Ascending aorta (tissue), 2 donors: ENCODE measurements at regions not wholly inside any gene's neighbourhood (a gene's known extent, or its start where the extent isn't known, plus 50 kb on each side); places are given as distances from the start of the nearest gene placed in this dataset.

ENCODE experiments used
- DNase-seq, 2 donors: peaks; one replicate each; pipeline ENCODE4 v3.0.0-alpha.2; 2019; ENCODE audit warnings: low spot score in 2 of 2
- H3K27ac ChIP-seq, 2 donors: fragments of 200-600 bp; sonication (generic); one replicate each; pipeline ENCODE4 v1.5.1; 2016 to 2017; ENCODE audit warnings: mild to moderate bottlenecking in 1 of 2
- H3K27me3 ChIP-seq: fragments of 200-600 bp; sonication (generic); one replicate; pipeline ENCODE4 v1.5.1; 2017
- H3K36me3 ChIP-seq, 2 donors: fragments of 200-600 bp; sonication (generic); one replicate each; pipeline ENCODE4 v1.5.1; 2016
- H3K4me1 ChIP-seq, 2 donors: fragments of 200-600 bp; sonication (generic); one replicate each; pipeline ENCODE4 v1.5.1; 2016 to 2017; ENCODE audit warnings: mild to moderate bottlenecking in 1 of 2
- H3K4me3 ChIP-seq, 2 donors: fragments of 200-600 bp; sonication (generic); one replicate each; pipeline ENCODE4 v1.5.1; 2016 to 2017; ENCODE audit warnings: mild to moderate bottlenecking in 1 of 2
- H3K9me3 ChIP-seq, 2 donors: fragments of 200-600 bp; sonication (generic); one replicate each; pipeline ENCODE4 v1.5.1; 2016
- intact Hi-C: fragments of 100-400 bp; cut with DNase I; formaldehyde crosslinking; loops from one replicate; pipeline ENCODE4 v1.15.1; 2023
- TF ChIP-seq, protein P1 (sequence below), 3 experiments: fragments of 200-600 bp in 2 of 3; fragments of 450-650 bp in 1 of 3; sonication (generic) in 2 of 3; IDR thresholded peaks; one replicate each; pipeline ENCODE4 v1.5.1; 2016 to 2019; ENCODE audit warnings: antibody characterized with exemption in 3 of 3, mild to moderate bottlenecking in 1 of 3, moderate library complexity in 1 of 3

DNA sequence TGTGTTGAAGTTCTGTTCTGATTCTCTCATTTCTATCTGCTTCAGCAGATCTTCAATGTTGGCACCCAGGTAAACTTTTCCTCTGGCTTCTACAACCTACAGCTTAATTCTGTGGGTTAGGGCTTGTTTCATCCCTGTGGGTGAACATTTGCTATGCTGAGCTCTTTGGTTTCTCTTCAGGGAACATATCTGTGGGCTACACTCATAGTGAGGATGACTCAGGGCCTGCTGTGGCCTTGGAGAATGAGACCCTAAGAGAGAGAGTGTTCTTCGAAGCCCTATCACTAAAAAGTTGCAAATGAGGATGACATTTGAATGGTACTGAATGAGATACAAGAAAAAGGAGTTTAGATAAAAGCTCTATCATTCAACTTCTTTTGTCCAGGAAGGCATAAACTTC, 346.2 kb upstream of the CBLB start:
- intact Hi-C loops, result no loop called here
- Histone ChIP-seq H3K27ac (no peak overlapping the region), H3K9me3 (peaks cover 0 to 6% of the 10 kb centered on the region in 2 donors), H3K27me3 (no peaks in the 10 kb centered on the region), H3K4me3 (no peak overlapping the region), H3K36me3 (no peaks in the 10 kb centered on the region), H3K4me1 (no peaks in the 10 kb centered on the region)
- DNase-seq, result no peak
- TF ChIP-seq, protein P1, sequence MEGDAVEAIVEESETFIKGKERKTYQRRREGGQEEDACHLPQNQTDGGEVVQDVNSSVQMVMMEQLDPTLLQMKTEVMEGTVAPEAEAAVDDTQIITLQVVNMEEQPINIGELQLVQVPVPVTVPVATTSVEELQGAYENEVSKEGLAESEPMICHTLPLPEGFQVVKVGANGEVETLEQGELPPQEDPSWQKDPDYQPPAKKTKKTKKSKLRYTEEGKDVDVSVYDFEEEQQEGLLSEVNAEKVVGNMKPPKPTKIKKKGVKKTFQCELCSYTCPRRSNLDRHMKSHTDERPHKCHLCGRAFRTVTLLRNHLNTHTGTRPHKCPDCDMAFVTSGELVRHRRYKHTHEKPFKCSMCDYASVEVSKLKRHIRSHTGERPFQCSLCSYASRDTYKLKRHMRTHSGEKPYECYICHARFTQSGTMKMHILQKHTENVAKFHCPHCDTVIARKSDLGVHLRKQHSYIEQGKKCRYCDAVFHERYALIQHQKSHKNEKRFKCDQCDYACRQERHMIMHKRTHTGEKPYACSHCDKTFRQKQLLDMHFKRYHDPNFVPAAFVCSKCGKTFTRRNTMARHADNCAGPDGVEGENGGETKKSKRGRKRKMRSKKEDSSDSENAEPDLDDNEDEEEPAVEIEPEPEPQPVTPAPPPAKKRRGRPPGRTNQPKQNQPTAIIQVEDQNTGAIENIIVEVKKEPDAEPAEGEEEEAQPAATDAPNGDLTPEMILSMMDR (IDR thresholded peaks at IDR 0.05), result no peak

DNA sequence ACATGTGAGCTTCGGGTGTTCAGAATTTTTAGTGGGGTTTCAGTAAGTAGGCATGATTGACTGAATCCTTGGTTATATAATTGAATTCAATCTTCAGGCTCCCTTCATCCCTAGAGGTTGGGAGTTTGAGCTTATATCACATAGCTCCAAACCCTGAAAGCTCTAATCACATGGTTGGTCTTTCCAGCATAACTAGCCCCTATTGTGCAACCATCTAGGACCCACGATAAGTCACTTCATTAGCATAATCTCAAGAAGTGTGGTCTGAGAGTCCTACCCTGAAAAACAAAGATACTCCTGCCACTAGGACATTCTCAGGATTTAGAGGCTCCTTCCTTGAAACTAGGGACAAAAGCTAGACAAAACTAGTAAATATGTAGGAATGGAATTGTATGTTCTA, 348.9 kb upstream of the CBLB start:
- no peaks in the 10 kb centered on the region for H3K4me1 ChIP-seq
- intact Hi-C loops, result no loop called here

DNA sequence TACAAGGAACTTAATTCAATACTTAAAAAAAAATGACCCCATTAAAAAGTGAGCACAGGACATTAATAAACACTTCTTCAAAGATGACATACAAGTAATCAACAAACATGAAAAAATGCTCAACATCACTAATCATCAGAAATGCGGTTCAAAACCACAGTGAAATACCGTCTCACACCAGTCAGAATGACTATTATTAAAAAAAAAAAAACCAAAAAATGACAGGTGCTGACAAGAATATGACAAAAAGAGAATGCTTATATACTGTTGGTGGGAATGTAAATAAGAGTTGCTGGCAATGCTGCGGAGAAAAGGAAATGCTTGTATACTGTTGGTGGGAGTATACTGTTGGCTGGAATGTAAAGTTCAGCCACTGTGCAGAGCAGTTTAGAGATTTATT, 358.3 kb upstream of the CBLB start:
- Histone ChIP-seq H3K36me3 (no peaks in the 10 kb centered on the region), H3K4me3 (no peak overlapping the region), H3K9me3 (no peaks in the 10 kb centered on the region), H3K4me1 (no peaks in the 10 kb centered on the region), H3K27ac (no peak overlapping the region), H3K27me3 (no peaks in the 10 kb centered on the region)
- DNase-seq, result no peak
- intact Hi-C loops, result no loop called here
- TF ChIP-seq, protein P1 (IDR thresholded peaks at IDR 0.05), result no peak

More for the DNA sequence above, 348.9 kb upstream of the CBLB start:
- peaks cover 0 to 6% of the 10 kb centered on the region in 2 donors for H3K9me3 ChIP-seq
- H3K4me3 ChIP-seq, result no peak overlapping the region
- H3K36me3 ChIP-seq, result no peaks in the 10 kb centered on the region
- DNase-seq, result no peak
- H3K27ac ChIP-seq, result no peak overlapping the region
- TF ChIP-seq, protein P1 (IDR thresholded peaks at IDR 0.05), result no peak
- H3K27me3 ChIP-seq, result no peaks in the 10 kb centered on the region

DNA sequence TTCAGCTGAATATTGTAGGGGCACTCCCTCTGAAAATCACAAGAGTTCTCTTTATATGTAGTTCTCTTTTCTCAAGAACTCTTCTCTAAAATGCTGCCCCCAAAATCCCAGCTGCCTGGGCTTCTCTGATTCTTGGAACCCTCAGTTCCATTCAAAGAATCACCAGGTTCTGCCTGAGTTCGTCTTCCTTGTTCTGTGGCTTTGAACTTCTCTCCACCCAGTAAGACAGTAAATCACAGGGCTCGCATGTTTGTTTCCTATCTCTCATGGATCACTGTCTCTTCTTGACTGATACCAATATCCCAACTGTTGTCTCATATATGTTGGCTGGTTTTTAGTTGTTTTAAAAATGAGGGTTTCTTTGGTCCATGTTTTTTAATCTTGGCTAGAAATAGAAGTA, 359.5 kb upstream of the CBLB start:
- no peak for DNase-seq
- Histone ChIP-seq H3K27me3 (no peaks in the 10 kb centered on the region), H3K4me1 (no peaks in the 10 kb centered on the region), H3K9me3 (no peaks in the 10 kb centered on the region), H3K36me3 (no peaks in the 10 kb centered on the region), H3K4me3 (no peak overlapping the region), H3K27ac (no peak overlapping the region)
- TF ChIP-seq, protein P1 (IDR thresholded peaks at IDR 0.05), result no peak
- intact Hi-C loops, result no loop called here

DNA sequence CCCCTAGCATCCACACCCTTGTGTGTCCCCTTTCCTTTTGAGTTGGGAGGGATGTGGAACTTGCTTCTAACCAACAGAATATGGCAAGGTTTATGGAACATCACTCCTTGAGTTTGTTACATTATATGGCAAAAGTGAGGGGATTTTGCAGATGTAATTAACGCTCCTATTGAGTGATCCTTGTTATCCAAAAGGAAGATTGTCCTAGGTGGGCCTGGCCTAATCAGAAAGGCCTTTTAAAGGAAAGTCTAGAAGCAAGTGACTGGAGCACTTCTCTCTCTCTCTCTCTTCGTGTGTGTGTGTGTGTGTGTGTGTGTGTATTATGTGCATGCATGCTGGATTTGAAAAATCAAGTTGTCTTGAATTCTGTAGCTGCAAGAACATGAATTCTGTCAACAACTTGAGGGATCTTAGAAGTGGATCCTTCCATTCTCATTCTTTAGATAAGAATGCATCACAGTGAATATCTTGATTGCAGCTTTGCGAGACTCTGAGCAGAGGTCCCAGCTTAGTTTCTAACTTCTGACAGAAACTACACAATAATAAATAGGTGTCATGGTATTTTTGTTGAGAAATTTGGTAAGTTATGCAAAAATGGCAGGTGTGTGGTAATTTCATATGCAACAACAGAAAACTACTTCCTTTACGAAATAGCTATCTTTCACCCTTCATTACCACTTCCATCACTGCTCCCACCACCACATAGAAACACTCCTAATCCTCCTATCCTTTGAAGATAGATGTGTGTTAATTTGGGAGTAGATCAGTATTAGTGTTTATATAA, 360.9 kb upstream of the CBLB start:
- no peaks in the 10 kb centered on the region for H3K9me3 ChIP-seq
- TF ChIP-seq, protein P1 (IDR thresholded peaks at IDR 0.05), result no peak
- H3K27ac ChIP-seq, result no peak overlapping the region
- no peak overlapping the region for H3K4me3 ChIP-seq
- H3K36me3 ChIP-seq, result no peaks in the 10 kb centered on the region
- no peak for DNase-seq
- intact Hi-C loops, result no loop called here
- no peaks in the 10 kb centered on the region for H3K4me1 ChIP-seq
- no peaks in the 10 kb centered on the region for H3K27me3 ChIP-seq
